22Rv1 (cell line): ENCODE measurements at regions not wholly inside any gene's neighbourhood (a gene's known extent, or its start where the extent isn't known, plus 50 kb on each side); places are given as distances from the start of the nearest gene placed in this dataset.
"Not testable (repeated sequence)": the region's sequence is repeated elsewhere in the genome, so short reads cannot be mapped to it uniquely, and the experiment has no call there.

Experiments
- H3K27ac ChIP-seq: fragments of 450-650 bp; 2 replicates; pipeline ENCODE4 v1.5.1; 2017
- CTCF ChIP-seq: fragments of 450-650 bp; IDR thresholded peaks from 2 replicates; pipeline ENCODE4 v1.5.1; 2017; ENCODE audit warnings: mild to moderate bottlenecking
- ZFX ChIP-seq: fragments of 450-650 bp; IDR thresholded peaks from 2 replicates; pipeline ENCODE4 v1.6.1; 2017; ENCODE audit warnings: antibody characterized with exemption, borderline replicate concordance

DNA sequence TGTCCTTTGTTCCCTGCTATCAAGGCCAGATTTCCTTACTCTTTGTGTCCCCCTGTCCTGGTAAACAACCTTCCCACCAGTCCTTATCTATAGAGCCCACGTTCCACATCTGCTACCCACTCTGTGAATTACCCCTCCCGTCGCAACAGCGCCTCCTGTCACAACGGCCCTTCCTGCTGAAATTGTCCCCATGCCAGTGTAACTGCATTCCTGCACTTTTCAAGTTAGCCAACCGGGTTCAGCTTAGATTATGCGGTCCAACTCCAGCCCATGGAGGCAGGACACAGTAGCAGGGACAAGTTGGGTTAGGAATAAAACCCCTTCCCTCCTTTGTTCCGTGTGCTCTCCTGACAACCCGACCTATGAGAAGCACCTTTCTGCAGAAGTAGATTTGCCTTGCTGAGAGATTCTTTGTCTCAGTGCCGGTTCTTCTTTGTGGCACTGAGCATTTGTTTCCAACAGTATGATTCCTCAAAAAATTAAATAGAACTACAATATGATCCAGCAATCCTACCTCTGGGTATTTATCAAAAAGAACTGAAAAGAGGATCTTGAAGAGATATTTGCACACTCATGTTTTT is 180.3 kb downstream of the PTBP2 start:
- H3K27ac ChIP-seq: no peak overlapping the region
- peak; percentile 6; the same call in 1 of the 2 replicates for TF ChIP-seq CTCF
- TF ChIP-seq ZFX: no peak

DNA sequence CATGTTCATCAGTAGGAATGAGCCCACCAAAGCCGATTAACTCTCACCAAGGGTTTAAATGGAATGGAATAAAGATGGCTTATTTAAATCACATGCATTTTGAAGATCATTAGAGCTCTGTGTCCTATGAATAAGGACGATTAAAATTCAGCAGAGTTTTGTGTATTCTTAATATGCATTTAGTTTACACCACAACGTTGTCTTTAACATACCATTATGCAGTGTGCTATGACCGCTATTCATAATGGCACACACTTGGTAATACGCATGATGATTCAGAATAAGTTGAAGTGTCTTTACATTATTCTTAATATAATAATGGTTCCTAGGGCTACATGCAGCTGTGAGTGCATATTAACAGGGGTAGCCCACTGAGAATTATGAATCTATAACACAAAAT is 190.7 kb downstream of the PTBP2 start:
- TF ChIP-seq ZFX: no peak
- TF ChIP-seq CTCF: no peak
- no peak overlapping the region for H3K27ac ChIP-seq

DNA sequence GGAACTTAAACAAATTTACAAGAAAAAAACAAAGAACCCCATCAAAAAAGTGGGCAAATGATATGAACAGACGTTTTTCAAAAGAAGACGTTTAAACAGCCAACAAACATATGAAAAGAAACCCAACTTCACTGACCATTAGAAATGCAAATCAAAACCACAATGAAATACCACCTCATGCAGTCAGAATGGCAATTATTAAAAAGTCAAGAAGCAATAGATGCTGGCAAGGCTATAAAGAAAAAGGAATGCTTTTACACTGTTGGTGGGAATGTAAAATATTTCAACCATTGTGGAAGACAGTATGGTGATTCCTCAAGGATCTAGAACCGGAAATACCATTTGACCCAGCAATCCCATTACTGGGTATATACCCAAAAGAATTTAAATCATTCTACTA is 194.1 kb downstream of the PTBP2 start:
- not testable (repeated sequence) for H3K27ac ChIP-seq

DNA sequence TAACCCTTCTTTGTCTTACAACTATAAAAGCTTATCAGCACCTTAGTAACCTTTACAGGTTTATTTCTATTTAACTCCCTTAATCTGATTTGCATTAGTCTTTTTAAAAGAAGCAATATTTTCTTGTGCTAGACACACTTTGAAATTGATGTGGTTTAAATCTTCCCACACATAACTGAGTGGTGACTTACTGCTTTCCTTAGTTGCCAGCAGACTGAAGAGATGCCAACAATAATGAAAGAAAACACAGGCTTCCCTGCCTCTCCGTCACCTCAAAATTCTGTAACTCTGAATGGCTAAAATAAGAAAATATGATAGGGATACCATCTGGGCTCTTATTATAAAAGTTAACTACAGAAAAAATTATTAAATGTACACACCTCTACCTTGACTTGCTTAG is 196.8 kb downstream of the PTBP2 start:
- H3K27ac ChIP-seq: no peak overlapping the region
- TF ChIP-seq CTCF: no peak
- no peak for TF ChIP-seq ZFX

DNA sequence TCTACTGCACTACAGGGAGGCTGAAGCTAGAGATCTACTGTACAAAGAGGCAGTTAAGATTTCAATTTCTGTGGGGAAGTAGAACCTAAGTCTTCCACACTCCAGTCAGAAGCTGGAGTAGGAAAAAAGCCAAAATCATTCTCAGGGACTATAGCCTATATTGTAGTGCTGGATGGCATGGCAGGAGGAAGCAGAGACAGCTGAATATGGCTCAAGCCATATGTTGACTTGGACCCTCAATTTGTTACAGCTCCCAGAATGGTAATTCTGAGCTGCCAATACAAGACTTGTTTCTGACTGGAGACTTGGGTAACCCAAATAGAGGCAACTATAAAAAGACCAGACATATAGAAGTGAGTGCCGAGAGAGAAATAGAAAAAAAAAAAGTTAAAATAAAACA is 200.6 kb downstream of the PTBP2 start:
- TF ChIP-seq CTCF (no peak), ZFX (no peak)

DNA sequence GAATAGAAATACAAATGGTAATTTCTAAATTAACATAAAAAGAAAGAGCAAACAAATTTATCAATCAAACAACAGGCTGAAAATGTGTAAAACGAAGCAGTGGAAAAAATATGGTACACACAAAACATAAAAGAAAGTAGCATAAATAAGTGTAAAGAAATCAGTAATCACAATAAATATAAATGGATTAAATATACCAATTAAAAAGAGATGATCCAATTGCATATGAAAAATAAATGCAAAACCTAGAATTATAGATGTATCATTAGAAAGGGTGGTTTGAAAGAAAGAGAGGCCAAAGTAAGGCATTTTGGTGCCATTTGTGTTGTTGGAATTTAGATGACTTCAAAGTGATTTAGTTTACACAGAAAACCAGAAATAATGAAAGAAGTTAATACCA is 202.2 kb downstream of the PTBP2 start:
- no peak overlapping the region for H3K27ac ChIP-seq
- TF ChIP-seq CTCF: no peak
- no peak for TF ChIP-seq ZFX

More for the DNA sequence above, 200.6 kb downstream of the PTBP2 start:
- no peak overlapping the region for H3K27ac ChIP-seq

DNA sequence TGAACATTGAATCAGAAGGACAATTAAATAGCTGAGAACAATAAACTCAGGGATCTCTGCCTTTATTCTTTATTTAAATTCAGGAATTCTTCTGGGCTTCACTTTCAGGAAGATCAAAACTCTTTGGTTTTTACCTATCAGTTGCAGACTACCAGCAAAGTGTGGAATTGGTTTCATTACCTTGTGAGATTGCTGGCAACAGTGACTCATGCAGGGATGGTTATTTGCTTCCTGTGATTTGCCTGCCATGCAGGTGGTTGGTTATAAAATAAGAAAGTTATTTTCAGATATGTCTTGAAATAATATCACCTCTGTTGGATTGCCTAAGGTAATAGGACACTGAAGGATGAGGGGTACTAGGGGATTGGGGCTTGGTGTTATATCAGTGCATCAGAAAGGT is 204.6 kb downstream of the PTBP2 start:
- H3K27ac ChIP-seq: no peak overlapping the region
- TF ChIP-seq ZFX (no peak), CTCF (no peak)

- no peak overlapping the region for H3K27ac ChIP-seq
- TF ChIP-seq CTCF: no peak
- no peak for TF ChIP-seq ZFX
Observed at GRCh38 chr1:96927125-96927524, 205.5 kb downstream of the PTBP2 start.
